IMR-90 (cell line): ENCODE measurements at regions not wholly inside any gene's neighbourhood (a gene's known extent, or its start where the extent isn't known, plus 50 kb on each side); places are given as distances from the start of the nearest gene placed in this dataset.

Source experiments
- ATAC-seq: fragments of 200-7000 bp; cut with Tn5 transposase; 2 replicates; pipeline ENCODE4 v1.9.1; 2020; ENCODE audit warnings: low read depth, mild to moderate bottlenecking, moderate library complexity
- BruUV-seq: library from RNA; stranded (reverse); fragments of 400-500 nt; replicated peaks from 2 replicates; lab custom pipeline; 2021; lab: Mats Ljungman, UMichigan
- CTCF ChIA-PET: fragments of 300-600 bp; formaldehyde crosslinking; extraction: SDS; loops from one replicate; lab custom pipeline; 2021; ENCODE audit warnings: antibody characterized with exemption; lab: Yijun Ruan, JAX
- POLR2A ChIA-PET: fragments of 300-600 bp; sonication (Branson Sonifier 250); formaldehyde crosslinking; loops from one replicate; lab custom pipeline; 2022; ENCODE audit warnings: antibody characterized with exemption; ENCODE audit not compliant: unreplicated experiment; lab: Charles Lee
- DNase-seq: peaks from one replicate; pipeline ENCODE4 v3.0.0; 2013
- H2AFZ ChIP-seq: replicated peaks from 2 replicates; pipeline ENCODE3; 2013; ENCODE audit warnings: low read length, mild to moderate bottlenecking; ENCODE audit not compliant: poor library complexity
- H2AK5ac ChIP-seq: 2 replicates; pipeline ENCODE4 v1.6.1; 2013; ENCODE audit warnings: low read depth, low read length, inconsistent platforms
- H2AK9ac ChIP-seq: replicated peaks from 2 replicates; pipeline ENCODE3; 2013; ENCODE audit warnings: mild to moderate bottlenecking, low read depth, low read length, moderate library complexity; ENCODE audit not compliant: poor library complexity
- H2BK120ac ChIP-seq: 2 replicates; pipeline ENCODE4 v1.6.1; 2013; ENCODE audit warnings: low read depth, low read length, inconsistent platforms
- H2BK15ac ChIP-seq: 3 replicates; pipeline ENCODE4 v1.6.1; 2013; ENCODE audit warnings: low read depth, low read length, inconsistent platforms
- H2BK20ac ChIP-seq: 2 replicates; pipeline ENCODE4 v1.6.1; 2013; ENCODE audit warnings: low read depth, mild to moderate bottlenecking, inconsistent platforms, low read length, moderate library complexity
- H2BK5ac ChIP-seq: 2 replicates; pipeline ENCODE4 v1.6.1; 2013; ENCODE audit warnings: mild to moderate bottlenecking, low read depth, low read length, inconsistent platforms; ENCODE audit not compliant: poor library complexity, severe bottlenecking
- H3K14ac ChIP-seq: replicated peaks from 2 replicates; pipeline ENCODE4 v1.6.1; 2013; ENCODE audit warnings: low read depth, low read length, inconsistent platforms
- H3K18ac ChIP-seq: 2 replicates; pipeline ENCODE4 v1.6.1; 2013; ENCODE audit warnings: low read depth, low read length, control low read depth
- H3K23ac ChIP-seq: 2 replicates; pipeline ENCODE4 v1.6.1; 2013; ENCODE audit warnings: low read depth, low read length, inconsistent platforms
- H3K27ac ChIP-seq: 2 replicates; pipeline ENCODE4 v1.5.1; 2013; ENCODE audit warnings: mild to moderate bottlenecking, control low read depth, low read length; ENCODE audit not compliant: insufficient read depth
- H3K27me3 ChIP-seq: 2 replicates; pipeline ENCODE4 v1.6.1; 2013; ENCODE audit warnings: low read length; ENCODE audit not compliant: control insufficient read depth, insufficient read depth
- H3K36me3 ChIP-seq: 2 replicates; pipeline ENCODE4 v1.6.1; 2013; ENCODE audit warnings: low read length, mixed read lengths; ENCODE audit not compliant: control insufficient read depth, insufficient read depth
- H3K4ac ChIP-seq: 2 replicates; pipeline ENCODE4 v1.6.1; 2013; ENCODE audit warnings: low read depth, low read length, inconsistent platforms
- H3K4me1 ChIP-seq: 2 replicates; pipeline ENCODE4 v1.6.1; 2013; ENCODE audit warnings: low read length, mixed read lengths; ENCODE audit not compliant: control insufficient read depth, insufficient read depth
- H3K4me2 ChIP-seq: 2 replicates; pipeline ENCODE4 v1.6.1; 2013; ENCODE audit warnings: low read depth, mild to moderate bottlenecking, control low read depth, low read length, moderate library complexity
- H3K4me3 ChIP-seq: 2 replicates; pipeline ENCODE4 v1.5.1; 2013; ENCODE audit warnings: low read depth, mild to moderate bottlenecking, control low read depth, low read length, moderate library complexity; ENCODE audit not compliant: insufficient read depth
- H3K56ac ChIP-seq: 2 replicates; pipeline ENCODE4 v1.6.1; 2013; ENCODE audit warnings: low read length, inconsistent platforms; ENCODE audit not compliant: insufficient read depth; ENCODE audit errors: extremely low read depth
- H3K79me1 ChIP-seq, 2 experiments: 2 replicates each; pipeline ENCODE4 v1.6.1; 2013; ENCODE audit warnings: low read length in 2 of 2, inconsistent platforms in 1 of 2, low read depth in 1 of 2
- H3K9ac ChIP-seq: 2 replicates; pipeline ENCODE4 v1.6.1; 2013; ENCODE audit warnings: low read depth, low read length, control low read depth
- H3K9me1 ChIP-seq: 2 replicates; pipeline ENCODE4 v1.6.1; 2013; ENCODE audit warnings: low read length, inconsistent platforms; ENCODE audit not compliant: insufficient read depth
- H3K9me3 ChIP-seq: 2 replicates; pipeline ENCODE4 v1.6.1; 2013; ENCODE audit warnings: low read length; ENCODE audit not compliant: control insufficient read depth, insufficient read depth
- H4K20me1 ChIP-seq: 2 replicates; pipeline ENCODE4 v1.6.1; 2013; ENCODE audit warnings: low read length, inconsistent platforms; ENCODE audit not compliant: insufficient read depth
- H4K5ac ChIP-seq: 2 replicates; pipeline ENCODE4 v1.6.1; 2013; ENCODE audit warnings: mild to moderate bottlenecking, low read depth, low read length, control low read depth
- H4K8ac ChIP-seq, 2 experiments: 2 replicates each; pipeline ENCODE4 v1.6.1; 2013; ENCODE audit warnings: low read depth in 2 of 2, low read length in 2 of 2, control low read depth in 1 of 2, inconsistent platforms in 1 of 2
- H4K91ac ChIP-seq: 2 replicates; pipeline ENCODE4 v1.6.1; 2013; ENCODE audit warnings: low read depth, low read length, inconsistent platforms; ENCODE audit not compliant: insufficient read depth
- BHLHE40 ChIP-seq: fragments of 150-350 bp; IDR thresholded peaks from 2 replicates; pipeline ENCODE4 v1.6.1; 2016; ENCODE audit warnings: mild to moderate bottlenecking, low read depth, low read length
- CEBPB ChIP-seq: IDR thresholded peaks from 2 replicates; pipeline ENCODE4 v1.6.1; 2012; ENCODE audit warnings: low read depth, low read length, improper control_type of control experiment
- CHD1 ChIP-seq: IDR thresholded peaks from 2 replicates; pipeline ENCODE4 v1.6.1; 2012; ENCODE audit warnings: low read depth, low read length, improper control_type of control experiment
- CTCF ChIP-seq: conservative IDR thresholded peaks from 2 replicates; pipeline ENCODE4 v1.5.1; 2012; ENCODE audit warnings: mild to moderate bottlenecking, low read depth, low read length, improper control_type of control experiment
- FOS ChIP-seq: fragments of 150-350 bp; IDR thresholded peaks from 2 replicates; pipeline ENCODE4 v1.6.1; 2016; ENCODE audit warnings: low read depth, low read length
- MAFK ChIP-seq: IDR thresholded peaks from 2 replicates; pipeline ENCODE4 v1.6.1; 2012; ENCODE audit warnings: low read depth, low read length, improper control_type of control experiment
- MAZ ChIP-seq: IDR thresholded peaks from 2 replicates; pipeline ENCODE4 v1.6.1; 2012; ENCODE audit warnings: low read depth, mild to moderate bottlenecking, low read length, improper control_type of control experiment, moderate library complexity, borderline replicate concordance
- MXI1 ChIP-seq: IDR thresholded peaks from 2 replicates; pipeline ENCODE4 v1.6.1; 2012; ENCODE audit warnings: low read depth, mild to moderate bottlenecking, low read length, moderate library complexity, borderline replicate concordance
- NFE2L2 ChIP-seq: fragments of 150-350 bp; IDR thresholded peaks from 2 replicates; pipeline ENCODE4 v1.6.1; 2016; ENCODE audit warnings: low read depth, mild to moderate bottlenecking, low read length
- POLR2A ChIP-seq: IDR thresholded peaks from 2 replicates; pipeline ENCODE4 v1.6.1; 2012; ENCODE audit warnings: mild to moderate bottlenecking, low read depth, low read length
- RAD21 ChIP-seq: IDR thresholded peaks from 2 replicates; pipeline ENCODE4 v1.6.1; 2012; ENCODE audit warnings: low read length, improper control_type of control experiment
- RCOR1 ChIP-seq: IDR thresholded peaks from 2 replicates; pipeline ENCODE4 v1.6.1; 2012; ENCODE audit warnings: mild to moderate bottlenecking, low read length, improper control_type of control experiment; ENCODE audit not compliant: insufficient replicate concordance
- RFX5 ChIP-seq: IDR thresholded peaks from 2 replicates; pipeline ENCODE4 v1.8.0; 2012; ENCODE audit warnings: low read depth, mild to moderate bottlenecking, low read length, moderate library complexity
- SMC3 ChIP-seq: fragments of 150-350 bp; IDR thresholded peaks from 2 replicates; pipeline ENCODE4 v1.6.1; 2016; ENCODE audit warnings: low read depth, mild to moderate bottlenecking, antibody characterized with exemption, low read length, moderate library complexity
- USF2 ChIP-seq: fragments of 150-350 bp; IDR thresholded peaks from 2 replicates; pipeline ENCODE4 v1.6.1; 2017; ENCODE audit warnings: mild to moderate bottlenecking, antibody characterized with exemption, low read length, low read depth
- WGBS, 2 experiments: methylation state at CpG; one replicate each; pipeline versions ENCODE4 v1.1.5 to v1.1.7; 2013; ENCODE audit warnings: missing lambda C conversion rate in 2 of 2; ENCODE audit not compliant: insufficient read length in 1 of 2; ENCODE audit errors: extremely low coverage in 2 of 2; 5-methylcytosine and 5-hydroxymethylcytosine counted together
- dilution Hi-C: fragments of 300-500 bp; cut with HindIII; formaldehyde crosslinking; loops from one replicate; pipeline ENCODE4 v1.14.3; 2018; ENCODE audit warnings: low sequenced_read_pairs; ENCODE audit not compliant: unreplicated experiment
- in situ Hi-C: fragments of 300-500 bp; cut with MboI; formaldehyde crosslinking; loops from 3 replicates; pipeline ENCODE4 v1.14.3; 2019; ENCODE audit warnings: low sequenced_read_pairs, inconsistent platforms, mixed read lengths
- intact Hi-C: fragments of 100-400 bp; cut with micrococcal nuclease; formaldehyde crosslinking; loops from 2 replicates; pipeline ENCODE4 v1.10.0; 2022
- TF ChIP-seq, protein P1 (sequence below): fragments of 150-350 bp; IDR thresholded peaks from 2 replicates; pipeline ENCODE4 v1.6.1; 2016; ENCODE audit warnings: low read depth, mild to moderate bottlenecking, low read length, moderate library complexity, borderline replicate concordance

DNA sequence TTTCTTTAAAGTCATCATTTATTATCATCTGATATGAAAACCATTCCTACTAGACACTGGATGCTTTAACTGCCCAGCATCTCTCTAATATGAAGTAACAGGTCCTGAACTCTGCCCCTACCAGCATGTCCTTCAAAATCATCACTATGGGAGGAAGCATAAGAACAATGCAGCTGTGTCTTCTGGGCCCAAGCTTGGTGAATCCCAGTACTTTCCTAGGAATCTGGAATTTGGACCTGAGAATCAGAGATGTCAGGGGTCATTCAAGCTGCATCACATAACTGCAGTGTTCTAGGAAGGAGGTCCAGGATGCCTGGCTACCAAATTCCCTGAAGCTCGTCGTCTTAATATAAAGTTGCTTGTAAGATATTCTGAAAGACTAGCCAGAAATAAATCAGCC, 182.7 kb downstream of the AHR start:
- no peak overlapping the region for H2BK5ac ChIP-seq
- DNase-seq (no peak), ATAC-seq (no peak)
- H4K91ac ChIP-seq: no peak overlapping the region
- H4K20me1 ChIP-seq: no peaks in the 10 kb centered on the region
- no peak overlapping the region for H2BK15ac ChIP-seq
- H2AFZ ChIP-seq: no peak overlapping the region
- H3K27me3 ChIP-seq: no peaks in the 10 kb centered on the region
- H3K56ac ChIP-seq: no peak overlapping the region
- no peaks in the 10 kb centered on the region for H3K9me3 ChIP-seq
- H3K9me1 ChIP-seq: no peaks in the 10 kb centered on the region
- no peak overlapping the region for H4K5ac ChIP-seq
- H3K23ac ChIP-seq: no peak overlapping the region
- H2AK9ac ChIP-seq: no peak overlapping the region
- in situ Hi-C loops (no loop called here), intact Hi-C loops (no loop called here), dilution Hi-C loops (no loop called here)
- H3K27ac ChIP-seq: no peak overlapping the region
- no peaks in the 10 kb centered on the region for H3K36me3 ChIP-seq
- H4K8ac ChIP-seq: no peak overlapping the region
- no peak overlapping the region; the same call in 1 of the 2 replicates for H2AK5ac ChIP-seq
- ChIA-PET CTCF (no interaction called here), POLR2A (no interaction called here)
- no CpG with 5 or more reads among the region's 2 CpGs for WGBS, 2 experiments
- H3K9ac ChIP-seq: no peak overlapping the region
- H3K4me1 ChIP-seq: no peaks in the 10 kb centered on the region
- H3K14ac ChIP-seq: no peak overlapping the region
- H3K4me2 ChIP-seq: no peak overlapping the region
- H3K4me3 ChIP-seq: no peak overlapping the region
- H2BK120ac ChIP-seq: no peak overlapping the region
- no peaks in the 10 kb centered on the region for H3K79me1 ChIP-seq
- no peak overlapping the region for H3K4ac ChIP-seq
- no TSS peak for BruUV-seq
- TF ChIP-seq RAD21: no peak
- no peak for TF ChIP-seq CTCF
- no peak for TF ChIP-seq CHD1
- TF ChIP-seq, protein P1, sequence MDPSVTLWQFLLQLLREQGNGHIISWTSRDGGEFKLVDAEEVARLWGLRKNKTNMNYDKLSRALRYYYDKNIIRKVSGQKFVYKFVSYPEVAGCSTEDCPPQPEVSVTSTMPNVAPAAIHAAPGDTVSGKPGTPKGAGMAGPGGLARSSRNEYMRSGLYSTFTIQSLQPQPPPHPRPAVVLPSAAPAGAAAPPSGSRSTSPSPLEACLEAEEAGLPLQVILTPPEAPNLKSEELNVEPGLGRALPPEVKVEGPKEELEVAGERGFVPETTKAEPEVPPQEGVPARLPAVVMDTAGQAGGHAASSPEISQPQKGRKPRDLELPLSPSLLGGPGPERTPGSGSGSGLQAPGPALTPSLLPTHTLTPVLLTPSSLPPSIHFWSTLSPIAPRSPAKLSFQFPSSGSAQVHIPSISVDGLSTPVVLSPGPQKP: no peak
- TF ChIP-seq POLR2A: no peak
- TF ChIP-seq CEBPB: no peak
- TF ChIP-seq RFX5: no peak
- no peak for TF ChIP-seq RCOR1
- TF ChIP-seq BHLHE40: no peak
- no peak for TF ChIP-seq SMC3
- TF ChIP-seq FOS: no peak
- no peak for TF ChIP-seq MXI1
- TF ChIP-seq USF2: no peak
- TF ChIP-seq MAFK: no peak
- no peak for TF ChIP-seq MAZ
- no peak for TF ChIP-seq NFE2L2
- no peak overlapping the region for H3K18ac ChIP-seq
- no peak overlapping the region for H2BK20ac ChIP-seq
